Coronary artery (tissue), 2 donors: ENCODE measurements at regions not wholly inside any gene's neighbourhood (a gene's known extent, or its start where the extent isn't known, plus 50 kb on each side); places are given as distances from the start of the nearest gene placed in this dataset.

Experiments used
- DNase-seq: peaks from one replicate; pipeline ENCODE4 v3.0.0-alpha.2; 2017; ENCODE audit warnings: low spot score
- H3K27ac ChIP-seq, 2 donors: fragments of 200-600 bp; sonication (generic); one replicate each; pipeline ENCODE4 v1.5.1; 2016 to 2019
- H3K4me3 ChIP-seq: fragments of 200-600 bp; sonication (generic); 2 replicates; pipeline ENCODE4 v1.5.1; 2016; ENCODE audit warnings: mild to moderate bottlenecking, moderate library complexity
- CTCF ChIP-seq: fragments of 200-600 bp; sonication (generic); IDR thresholded peaks from one replicate; pipeline ENCODE4 v1.5.1; 2019; ENCODE audit warnings: antibody characterized with exemption

- no peak for TF ChIP-seq CTCF
- no peak overlapping the region for H3K4me3 ChIP-seq
- H3K27ac ChIP-seq, result no peak overlapping the region
- DNase-seq, result no peak
Observed at GRCh38 chr14:98682726-98683125, 589.3 kb downstream of the BCL11B start.

- no peak for DNase-seq
- Histone ChIP-seq H3K27ac (no peak overlapping the region), H3K4me3 (no peak overlapping the region)
- no peak for TF ChIP-seq CTCF
Observed at GRCh38 chr14:98684468-98684867, 587.5 kb downstream of the BCL11B start.

- no peak for TF ChIP-seq CTCF
- DNase-seq, result no peak
- Histone ChIP-seq H3K27ac (no peak overlapping the region), H3K4me3 (no peak overlapping the region)
Observed at GRCh38 chr14:98685725-98686124, 586.3 kb downstream of the BCL11B start.

- Histone ChIP-seq H3K4me3 (no peak overlapping the region), H3K27ac (no peak overlapping the region)
- no peak for DNase-seq
- TF ChIP-seq CTCF, result no peak
Observed at GRCh38 chr14:98688446-98688845, 583.6 kb downstream of the BCL11B start.

- TF ChIP-seq CTCF, result no peak
- H3K27ac ChIP-seq, result no peak overlapping the region
- no peak for DNase-seq
- no peak overlapping the region for H3K4me3 ChIP-seq
Observed at GRCh38 chr14:98689951-98690350, 582.0 kb downstream of the BCL11B start.

GRCh38 chr14:98692832-98693231, 579.2 kb downstream of the BCL11B start:
- Histone ChIP-seq H3K4me3 (no peak overlapping the region), H3K27ac (no peak overlapping the region)
- DNase-seq, result no peak
- TF ChIP-seq CTCF, result no peak

- DNase-seq, result no peak
- no peak for TF ChIP-seq CTCF
- Histone ChIP-seq H3K27ac (no peak overlapping the region), H3K4me3 (no peak overlapping the region)
Observed at GRCh38 chr14:98694541-98694940, 577.5 kb downstream of the BCL11B start.
